Activated T-cell treated with anti-CD3 and anti-CD28 coated beads, Interleukin-2, amount 50 U/mL, for 4 hours (primary cell): ENCODE measurements at regions not wholly inside any gene's neighbourhood (a gene's known extent, or its start where the extent isn't known, plus 50 kb on each side); places are given as distances from the start of the nearest gene placed in this dataset.

Experiments
- ATAC-seq, 2 donors: fragments of 200-7000 bp; cut with Tn5 transposase; one replicate each; pipeline ENCODE4 v1.10.0; 2021
- DNase-seq: peaks from one replicate; pipeline ENCODE4 v3.0.0-alpha.2; 2020
- H3K27me3 Mint-ChIP-seq: one replicate; pipeline ENCODE4 v1.8.0; 2021; ENCODE audit warnings: low read depth, mixed read lengths
- H3K36me3 Mint-ChIP-seq: one replicate; pipeline ENCODE4 v1.8.0; 2022; ENCODE audit warnings: mixed read lengths; ENCODE audit not compliant: insufficient read depth
- H3K4me1 Mint-ChIP-seq: one replicate; pipeline ENCODE4 v1.8.0; 2021; ENCODE audit warnings: low read depth, mixed read lengths
- H3K4me3 Mint-ChIP-seq: one replicate; pipeline ENCODE4 v1.8.0; 2021; ENCODE audit warnings: mild to moderate bottlenecking, moderate library complexity, mixed read lengths
- H3K9me3 Mint-ChIP-seq: one replicate; pipeline ENCODE4 v1.8.0; 2021; ENCODE audit warnings: mixed read lengths

DNA sequence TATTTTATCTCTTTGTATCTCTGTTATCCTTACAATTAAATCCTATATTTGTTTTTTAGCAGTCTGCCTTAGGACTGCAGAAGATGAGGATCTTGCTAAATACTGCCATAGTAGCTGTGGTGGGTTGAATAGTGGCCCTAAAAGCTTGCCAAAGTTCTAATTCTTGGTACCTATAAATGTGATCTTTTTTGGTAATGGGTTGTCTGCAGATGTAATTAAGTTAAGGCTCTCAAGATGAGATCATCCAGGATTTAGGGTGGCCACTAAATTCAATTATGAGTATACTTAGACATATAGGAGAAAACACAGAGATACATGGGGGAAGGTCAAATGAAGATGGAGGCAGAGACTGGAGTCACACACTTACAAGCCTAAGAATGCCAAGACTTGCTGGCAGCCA is 1753.7 kb downstream of the RPA4 start:
- peaks cover 12% of the 10 kb centered on the region for H3K9me3 Mint-ChIP-seq
- no peak for DNase-seq
- H3K4me1 Mint-ChIP-seq, result no peaks in the 10 kb centered on the region
- ATAC-seq, result no peak
- H3K36me3 Mint-ChIP-seq, result no peaks in the 10 kb centered on the region
- no peak overlapping the region for H3K4me3 Mint-ChIP-seq
- H3K27me3 Mint-ChIP-seq, result no peaks in the 10 kb centered on the region

DNA sequence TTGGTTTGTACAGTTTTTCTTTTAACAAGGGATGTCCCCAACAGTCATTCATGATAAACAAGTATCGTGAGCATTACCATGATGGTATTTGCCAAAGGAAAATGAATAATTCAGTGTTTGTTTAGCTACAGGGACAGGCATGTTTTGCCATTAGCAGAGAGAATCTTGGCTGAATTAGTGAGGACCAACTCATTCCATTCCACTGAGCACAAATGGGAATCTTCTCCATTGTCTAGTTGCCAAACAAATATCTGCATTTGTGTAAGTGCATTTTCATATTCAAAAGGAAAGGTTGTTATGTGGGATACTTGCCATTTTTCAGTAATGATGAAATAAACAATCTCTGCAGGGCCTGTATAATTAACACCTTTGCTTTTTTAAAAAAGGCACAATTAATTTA is 1762.6 kb downstream of the RPA4 start:
- no peak for DNase-seq
- no peaks in the 10 kb centered on the region for H3K36me3 Mint-ChIP-seq
- H3K27me3 Mint-ChIP-seq, result no peaks in the 10 kb centered on the region
- no peak overlapping the region for H3K4me3 Mint-ChIP-seq
- ATAC-seq, result no peak
- no peaks in the 10 kb centered on the region for H3K9me3 Mint-ChIP-seq
- H3K4me1 Mint-ChIP-seq, result no peaks in the 10 kb centered on the region

DNA sequence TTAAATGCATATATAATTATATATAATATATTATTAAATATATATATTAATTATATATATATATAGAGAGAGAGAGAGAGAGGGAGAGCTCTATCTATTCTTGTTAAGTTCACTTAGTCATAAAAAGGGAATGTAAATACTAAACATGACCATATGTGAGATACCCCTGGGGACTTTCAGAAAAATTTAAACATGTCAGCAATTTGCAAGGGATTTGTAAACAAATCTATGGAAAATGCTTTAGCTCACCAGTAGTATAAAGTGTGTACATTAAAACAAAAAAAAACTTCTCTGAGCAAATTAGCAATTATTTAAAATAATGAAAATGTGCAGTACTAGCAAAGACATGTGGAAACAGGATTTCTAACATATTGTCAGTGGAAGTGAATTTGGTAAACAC is 1755.5 kb downstream of the PCDH19 start:
- no peak overlapping the region for H3K4me3 Mint-ChIP-seq
- H3K36me3 Mint-ChIP-seq, result no peaks in the 10 kb centered on the region
- H3K4me1 Mint-ChIP-seq, result no peaks in the 10 kb centered on the region
- H3K27me3 Mint-ChIP-seq, result no peaks in the 10 kb centered on the region
- DNase-seq (no peak), ATAC-seq (no peak)
- peaks cover 4% of the 10 kb centered on the region for H3K9me3 Mint-ChIP-seq
